ENCODE measurements at regions not wholly inside any gene's neighbourhood (a gene's known extent, or its start where the extent isn't known, plus 50 kb on each side); places are given as distances from the start of the nearest gene placed in this dataset.

DNA sequence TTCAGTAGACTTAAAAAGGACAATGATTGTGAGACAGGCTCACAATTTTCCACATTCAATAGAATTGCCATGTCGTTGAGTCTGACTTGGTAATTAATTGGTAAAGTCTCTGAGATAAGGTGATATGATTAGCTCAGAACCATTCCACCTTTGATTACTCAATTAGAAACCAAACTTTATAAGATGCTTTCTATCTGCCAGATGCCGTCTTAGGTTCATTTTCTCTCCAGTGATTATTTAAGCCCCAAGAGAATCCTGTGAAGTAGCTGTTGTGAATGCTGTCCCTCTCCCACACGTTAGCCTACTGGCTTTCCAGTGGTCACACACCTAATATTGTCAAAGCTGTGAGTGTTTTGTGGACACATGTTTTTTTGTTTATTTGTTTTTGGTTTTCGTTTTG lies 528.9 kb upstream of the ZNF462 start:
- TF ChIP-seq CTCF (IDR thresholded peaks at IDR 0.05; ENCODE audit: poor library complexity, severe bottlenecking): no peak
- no peak for TF ChIP-seq POLR2AphosphoS5 (IDR thresholded peaks at IDR 0.05)

Data from neural cell (in vitro differentiated cells).